HG02610 (cell line): ENCODE measurements at regions not wholly inside any gene's neighbourhood (a gene's known extent, or its start where the extent isn't known, plus 50 kb on each side); places are given as distances from the start of the nearest gene placed in this dataset.
A peak's percentile ranks its signal among the peaks of the same experiment; 100 is the strongest.
"Not testable (repeated sequence)": the region's sequence is repeated elsewhere in the genome, so short reads cannot be mapped to it uniquely, and the experiment has no call there.

ENCODE experiments used
- ATAC-seq: cut with Tn5 transposase; IDR thresholded peaks from one replicate; pipeline ENCODE4 v1.9.1; 2021; ENCODE audit warnings: mild to moderate bottlenecking, moderate library complexity; ENCODE audit not compliant: unreplicated experiment

DNA sequence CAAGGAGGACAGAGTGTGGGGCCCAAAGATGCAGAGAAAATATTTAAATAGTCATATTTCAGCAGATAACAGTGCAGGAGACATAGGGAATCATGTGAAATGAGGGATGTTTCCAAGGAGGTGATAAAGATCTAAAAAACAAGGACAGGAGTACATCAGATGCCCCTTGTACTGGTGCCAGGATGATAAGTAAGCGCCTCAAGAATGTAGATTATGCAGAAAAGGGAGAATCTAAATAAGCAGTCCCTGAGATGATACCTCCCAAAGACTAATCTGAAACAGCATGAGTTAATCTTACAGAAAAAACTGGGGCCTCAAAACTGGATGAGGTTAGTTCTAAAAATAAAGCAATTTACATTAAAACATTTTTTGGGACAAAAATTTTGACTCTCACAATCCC is 136.1 kb upstream of the WDFY3 start:
- no peak for ATAC-seq

DNA sequence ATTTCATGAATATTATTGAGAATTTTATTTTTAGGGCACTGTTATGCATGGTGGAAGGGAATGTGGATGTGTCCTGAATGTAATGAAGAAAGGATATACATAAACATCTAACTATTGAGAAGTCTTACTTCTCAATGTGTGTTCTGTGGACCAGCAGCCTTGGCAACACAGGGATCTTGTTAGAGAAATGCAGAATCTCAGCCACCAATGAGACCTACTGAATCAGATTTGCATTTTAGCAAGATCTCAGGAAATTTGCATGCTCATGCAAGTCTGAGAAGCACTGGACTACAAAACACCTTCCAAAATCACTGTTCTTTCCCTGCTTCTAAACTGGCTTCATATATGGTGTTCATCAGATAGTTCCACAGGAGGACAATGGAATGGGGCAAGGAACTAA is 139.7 kb upstream of the WDFY3 start:
- no peak for ATAC-seq

DNA sequence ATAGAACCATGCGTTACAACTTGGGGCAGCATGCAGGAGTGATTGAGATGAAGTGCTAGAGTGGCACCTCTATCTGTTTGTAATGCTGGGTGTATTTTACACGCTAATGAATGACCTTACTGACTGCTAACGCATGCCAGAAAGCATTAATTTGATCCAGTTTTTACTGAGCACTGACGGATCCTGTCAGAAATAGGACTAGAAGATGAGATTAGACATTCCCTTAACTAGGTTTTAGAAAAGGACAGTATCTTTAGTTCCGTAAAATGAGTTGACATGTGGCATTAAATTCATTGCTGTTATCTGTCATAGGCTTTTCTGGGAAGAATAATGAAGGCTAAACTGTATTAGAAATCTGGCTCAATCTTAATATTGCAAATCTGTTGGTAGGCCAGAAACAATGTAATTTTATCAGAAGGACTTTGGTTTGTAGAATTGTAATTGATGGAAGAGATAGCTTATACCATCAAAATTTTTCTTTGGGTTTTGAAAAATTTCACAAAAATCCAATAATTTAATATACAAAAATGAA is 140.4 kb upstream of the WDFY3 start:
- no peak for ATAC-seq

DNA sequence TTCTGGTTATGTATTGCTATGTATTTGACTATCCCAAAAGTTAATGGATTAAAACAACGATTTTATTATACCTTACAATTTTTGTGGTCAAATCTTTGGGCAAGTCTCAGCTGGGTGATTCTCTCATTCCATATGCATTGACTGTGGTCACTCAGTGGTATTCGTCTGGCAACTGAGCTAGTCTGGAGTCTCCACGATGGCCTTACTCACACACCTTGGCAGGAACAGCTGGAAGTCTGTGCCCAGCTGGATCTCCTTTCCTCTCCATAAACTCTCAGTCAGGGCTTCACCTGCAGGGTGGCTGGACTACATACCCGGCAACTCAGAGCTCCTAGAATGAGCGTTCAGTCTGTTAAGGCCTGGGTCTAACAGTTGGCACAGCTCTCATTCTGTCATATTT is 141.1 kb upstream of the WDFY3 start:
- no peak for ATAC-seq

DNA sequence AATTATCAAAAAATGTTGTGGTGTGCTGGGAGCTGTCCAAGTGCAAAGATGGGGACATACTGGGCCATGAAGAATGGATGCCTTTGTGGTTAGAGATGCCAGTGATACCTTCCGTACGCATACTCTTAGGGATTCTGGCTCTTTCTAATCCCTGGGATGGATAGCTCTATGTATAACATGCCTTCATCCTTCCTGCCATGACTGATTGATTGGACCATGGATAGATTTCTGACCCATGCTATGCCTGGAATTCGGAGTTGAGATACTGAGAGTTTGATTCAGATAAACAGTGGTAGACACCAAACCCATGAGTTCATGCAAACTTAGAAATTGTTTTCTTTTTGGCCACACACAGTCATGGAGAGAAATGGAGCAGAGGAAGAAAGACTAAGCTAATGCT is 147.2 kb upstream of the WDFY3 start:
- no peak for ATAC-seq

DNA sequence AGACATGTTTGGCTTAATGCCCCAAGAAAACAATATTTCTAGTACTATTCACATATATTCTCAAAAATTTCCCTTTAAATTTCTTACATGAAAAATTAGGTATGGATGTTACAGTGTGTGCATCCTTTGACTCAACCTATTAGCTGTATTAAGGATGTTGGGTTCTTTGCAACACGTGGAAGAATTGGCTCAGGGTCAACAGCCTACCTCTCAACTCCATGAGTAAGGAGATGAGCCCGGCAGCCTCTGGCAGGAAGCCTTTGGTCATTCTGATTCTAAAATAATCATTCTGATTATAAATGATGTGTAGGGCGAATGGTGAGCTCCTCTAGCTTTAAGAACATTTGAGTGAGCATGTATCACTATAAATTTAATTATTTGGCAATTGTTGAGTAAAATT is 148.0 kb upstream of the WDFY3 start:
- no peak for ATAC-seq

DNA sequence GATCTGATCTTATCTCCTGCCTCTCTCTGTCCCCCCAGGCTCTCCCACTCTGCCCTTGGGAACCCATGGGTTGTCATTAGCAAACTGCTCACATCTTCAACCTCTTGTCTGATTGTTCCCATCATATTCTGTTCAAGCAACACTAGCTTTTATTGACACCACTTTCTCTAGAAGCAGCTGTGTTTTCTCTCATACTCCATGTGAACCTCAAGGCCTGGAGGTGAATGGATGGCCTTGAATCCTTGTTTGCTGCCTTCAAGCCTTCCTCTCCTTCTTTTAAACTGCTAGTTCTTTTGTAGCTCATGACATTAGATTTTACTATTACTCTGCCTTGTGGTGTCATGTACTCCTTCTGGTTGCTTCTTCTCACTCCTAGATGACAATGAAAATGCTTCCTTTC is 149.5 kb upstream of the WDFY3 start:
- no peak for ATAC-seq

DNA sequence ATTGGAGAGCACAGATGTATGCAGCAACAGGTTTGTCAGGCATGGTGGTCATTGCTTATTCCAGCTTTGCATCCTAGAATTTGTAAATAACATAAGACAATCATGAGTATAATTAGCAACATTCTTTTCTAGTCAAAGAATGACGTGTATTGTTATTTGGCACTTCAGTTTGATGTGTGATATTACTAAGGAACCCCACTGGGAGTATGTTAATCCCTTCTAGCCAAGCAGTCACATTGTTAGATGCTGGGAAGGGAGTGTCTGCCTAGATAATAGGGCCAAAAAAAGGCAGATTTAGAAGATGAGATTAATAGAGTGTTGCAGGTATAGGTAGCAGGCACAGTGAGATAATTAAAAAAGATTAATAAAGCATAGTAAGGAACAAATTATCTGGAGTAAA is 159.2 kb upstream of the WDFY3 start:
- ATAC-seq: no peak

DNA sequence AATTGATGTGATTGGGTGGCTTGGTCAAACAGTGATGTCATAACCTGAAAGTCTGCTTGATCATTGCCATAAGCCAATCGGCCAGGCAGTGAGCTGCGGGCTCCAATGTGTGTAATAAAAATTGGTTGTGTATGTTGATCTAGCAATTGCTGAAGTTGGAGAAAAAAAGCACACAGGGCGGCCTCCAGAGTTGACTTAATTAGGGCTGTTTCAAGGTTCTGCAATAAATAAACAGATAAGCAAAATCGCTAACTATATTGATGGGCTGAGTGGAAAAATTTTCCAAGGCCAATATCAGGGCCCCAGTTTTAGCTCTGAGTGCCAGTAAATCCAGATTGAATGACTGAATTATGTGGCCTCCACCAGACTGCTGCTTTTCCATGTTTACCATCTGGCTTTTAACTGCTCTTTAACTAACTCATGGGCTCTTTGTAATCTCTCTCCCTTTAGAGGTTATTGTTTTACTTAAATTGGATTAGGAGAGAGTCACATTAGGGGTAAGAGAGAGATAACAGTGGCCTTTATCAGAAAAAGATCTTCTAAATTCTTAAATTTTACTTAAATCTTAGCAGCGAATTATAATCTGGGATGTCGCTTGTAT is 160.6 kb upstream of the WDFY3 start:
- ATAC-seq: no peak

DNA sequence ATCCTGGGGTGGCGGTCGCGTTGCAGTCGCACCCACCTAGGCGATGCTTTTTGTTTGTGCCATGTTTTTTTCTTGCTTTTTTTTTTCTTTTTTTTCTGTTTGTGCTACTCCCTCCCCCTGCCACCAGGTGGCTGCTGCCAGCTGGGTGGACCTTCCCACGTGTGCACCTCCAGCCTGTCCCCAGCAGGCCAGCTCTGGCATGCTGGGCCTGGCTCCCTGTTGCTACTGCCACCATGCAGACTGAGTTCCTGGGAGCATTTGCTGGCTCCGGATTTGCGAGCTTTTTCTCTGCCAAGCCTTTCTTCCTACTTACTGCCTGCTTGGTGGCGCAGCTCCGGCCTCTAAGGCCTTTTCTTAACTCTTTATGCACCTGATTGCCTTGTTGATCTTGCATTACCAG is 161.2 kb upstream of the WDFY3 start:
- ATAC-seq: peak; percentile 94

DNA sequence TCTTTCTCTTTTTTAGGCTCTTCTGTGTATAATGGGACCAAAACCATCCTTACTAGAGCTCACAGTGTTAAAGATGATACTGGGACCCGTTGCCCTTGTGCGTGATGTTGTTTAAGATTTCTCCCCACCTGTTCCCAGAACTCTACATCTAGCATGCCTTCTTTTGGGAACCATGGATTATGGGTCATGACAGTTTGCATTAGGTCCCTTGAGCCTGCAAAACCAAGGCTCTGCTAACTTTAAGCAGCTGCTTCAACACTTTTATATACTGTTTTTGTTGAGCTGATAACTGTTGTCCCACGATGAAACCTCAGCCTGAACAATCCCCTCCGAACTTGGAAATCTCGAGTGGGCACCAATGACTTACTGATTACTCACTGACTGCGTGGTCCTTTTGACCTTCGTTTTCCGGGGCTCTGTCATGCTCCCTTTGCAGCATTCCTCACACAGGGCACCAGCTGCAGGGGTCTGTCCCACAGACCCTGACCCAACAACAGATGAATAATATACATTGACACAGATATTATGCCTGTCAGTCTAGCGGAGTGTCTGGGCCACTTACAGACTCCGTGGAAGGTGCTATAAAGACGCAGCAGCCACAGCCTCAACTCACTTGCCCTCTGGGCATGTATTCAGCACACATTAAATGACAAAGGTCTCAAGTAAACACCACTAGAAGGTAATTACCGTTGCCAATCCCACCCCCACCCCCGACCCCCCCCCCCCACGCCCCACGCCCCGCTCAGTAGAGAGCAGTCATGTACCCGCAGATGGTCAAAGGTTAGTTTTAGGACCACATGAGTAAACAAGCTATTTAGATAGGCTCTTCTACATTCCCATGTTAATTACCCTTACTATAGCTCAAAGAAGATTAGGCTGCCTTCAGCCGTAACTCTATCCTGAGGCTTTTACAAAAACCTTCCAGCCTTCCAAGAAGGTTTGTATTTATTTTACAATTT is 162.0 kb upstream of the WDFY3 start:
- no peak for ATAC-seq

DNA sequence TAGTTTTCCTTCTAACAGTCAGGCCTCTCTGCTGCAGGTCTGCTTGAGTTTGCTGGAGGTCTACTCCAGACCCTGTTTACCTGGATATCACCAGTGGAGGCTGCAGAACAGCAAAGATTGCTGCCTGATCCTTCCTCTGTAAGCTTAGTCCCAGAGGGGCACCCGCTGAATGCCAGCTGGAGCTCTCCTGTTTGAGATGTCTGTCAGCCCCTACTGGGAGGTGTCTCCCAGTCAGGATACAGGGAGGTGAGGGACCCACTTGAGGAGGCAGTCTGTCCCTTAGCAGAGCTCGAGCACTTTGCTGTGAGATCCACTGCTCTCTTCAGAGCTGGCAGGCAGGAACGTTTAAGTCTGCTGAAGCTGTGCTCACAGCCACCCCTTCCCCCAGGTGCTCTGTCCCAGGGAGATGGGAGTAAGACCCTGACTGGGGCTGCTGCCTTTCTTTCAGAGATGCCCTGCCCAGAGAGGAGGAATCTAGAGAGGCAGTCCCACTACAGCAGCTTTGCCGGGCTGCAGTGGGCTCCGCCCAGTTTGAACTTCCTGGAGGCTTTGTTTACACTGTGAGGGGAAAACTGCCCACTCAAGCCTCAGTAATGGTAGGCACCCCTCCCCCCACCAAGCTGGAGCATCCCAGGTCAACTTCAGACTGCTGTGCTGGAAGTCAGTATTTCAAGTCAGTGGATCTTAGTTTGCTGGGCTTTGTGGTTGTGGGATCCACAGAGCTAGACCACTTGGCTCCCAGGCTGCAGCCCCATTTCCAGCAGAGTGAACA is 163.1 kb upstream of the WDFY3 start:
- not testable (repeated sequence) for ATAC-seq

DNA sequence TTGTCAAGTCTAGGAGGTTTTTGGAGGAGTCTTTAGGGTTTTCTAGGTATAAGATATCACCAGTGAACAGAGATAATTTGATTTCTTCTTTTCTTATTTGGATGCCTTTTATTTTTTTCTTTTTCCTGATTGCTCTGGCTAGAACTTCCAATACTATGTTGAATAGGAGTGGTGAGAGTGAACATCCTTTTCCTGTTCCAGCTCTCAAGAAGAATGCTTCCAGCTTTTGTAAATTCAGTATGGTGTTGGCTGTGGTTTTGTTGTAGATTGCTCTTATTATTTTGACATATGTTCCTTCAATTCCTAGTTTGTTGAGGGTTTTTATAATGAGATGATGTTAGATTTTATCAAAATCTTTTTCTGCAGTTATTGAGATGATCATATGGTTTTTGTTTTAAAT is 165.6 kb upstream of the WDFY3 start:
- ATAC-seq: no peak

DNA sequence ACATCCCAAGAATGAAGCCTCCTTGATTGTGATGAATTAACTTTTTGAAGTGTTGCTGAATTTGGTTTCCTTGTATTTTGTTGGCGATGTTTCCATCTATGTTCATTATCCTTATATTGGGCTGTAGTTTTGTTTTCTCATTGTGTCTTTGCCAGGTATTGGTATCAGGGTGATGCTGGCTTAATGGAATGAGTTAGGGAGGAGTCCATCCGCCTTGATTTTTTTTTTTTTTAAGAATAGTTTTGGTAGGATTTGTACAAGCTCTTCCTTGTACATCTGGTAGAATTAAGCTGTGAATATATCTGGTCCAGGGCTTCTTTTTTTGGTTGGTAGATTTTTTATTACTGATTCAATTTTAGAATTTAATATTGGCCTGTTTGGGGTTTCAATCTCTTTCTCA is 166.1 kb upstream of the WDFY3 start:
- ATAC-seq: no peak

DNA sequence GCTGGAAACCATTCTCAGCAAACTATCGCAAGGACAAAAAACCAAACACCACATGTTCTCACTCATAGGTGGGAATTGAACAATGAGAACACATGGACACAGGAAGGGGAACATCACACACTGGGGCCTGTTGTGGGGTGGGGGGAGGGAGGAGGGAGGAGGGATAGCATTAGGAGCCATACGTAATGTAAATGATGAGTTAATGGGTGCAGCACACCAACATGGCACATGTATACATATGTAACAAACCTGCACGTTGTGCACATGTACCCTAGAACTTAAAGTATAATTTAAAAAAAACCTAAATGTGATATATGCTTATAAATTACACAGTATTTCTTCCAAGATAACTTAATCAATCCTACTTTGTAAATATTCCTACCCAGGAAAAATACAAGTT is 173.3 kb upstream of the WDFY3 start:
- ATAC-seq: not testable (repeated sequence)

DNA sequence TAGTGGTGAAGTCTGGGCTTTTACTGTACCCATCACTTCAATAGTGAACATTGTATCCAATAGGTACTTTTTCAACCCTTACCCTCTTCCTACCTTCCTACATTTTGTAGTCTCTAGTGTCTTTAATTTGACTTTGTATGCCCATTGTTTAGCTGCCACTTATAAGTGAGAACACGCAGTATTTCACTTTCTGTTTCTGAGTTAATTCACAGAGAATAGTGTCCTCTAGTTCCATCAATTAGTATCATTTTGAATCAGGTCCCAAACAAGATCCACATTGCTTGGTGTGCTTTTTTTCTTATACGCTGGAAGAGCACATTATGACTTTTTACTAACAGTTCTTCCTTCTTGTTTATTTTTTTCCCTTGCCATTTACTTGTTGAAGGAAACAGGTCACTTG is 176.0 kb upstream of the WDFY3 start:
- no peak for ATAC-seq

DNA sequence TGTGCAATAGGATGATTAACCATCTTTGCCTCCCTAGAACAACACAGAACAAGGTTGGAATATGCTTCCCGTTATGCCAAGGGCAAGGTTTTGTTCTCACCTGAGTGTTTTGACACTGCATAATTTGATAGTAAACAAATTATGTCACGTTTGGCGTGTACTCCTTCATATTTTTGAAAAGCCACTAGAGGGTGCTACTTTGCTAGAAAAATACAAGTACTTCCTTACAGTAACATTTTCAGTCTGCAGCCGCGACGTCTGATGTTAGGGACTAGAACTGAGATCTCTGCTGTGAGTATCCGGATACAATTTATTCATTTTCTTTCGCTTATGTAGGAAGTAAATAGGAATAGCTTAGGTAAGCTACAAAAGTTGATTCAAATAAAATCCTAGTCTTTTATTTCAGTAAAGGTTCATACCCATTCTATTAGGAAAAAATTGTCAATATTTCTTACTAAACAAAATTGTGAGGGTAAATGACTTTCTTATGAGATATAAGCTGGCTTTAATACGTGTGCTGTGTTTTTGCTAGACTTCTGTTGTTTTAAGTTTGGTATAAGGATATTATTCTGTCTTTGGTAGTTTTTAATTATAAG is 181.1 kb upstream of the WDFY3 start:
- ATAC-seq: peak; percentile 91

DNA sequence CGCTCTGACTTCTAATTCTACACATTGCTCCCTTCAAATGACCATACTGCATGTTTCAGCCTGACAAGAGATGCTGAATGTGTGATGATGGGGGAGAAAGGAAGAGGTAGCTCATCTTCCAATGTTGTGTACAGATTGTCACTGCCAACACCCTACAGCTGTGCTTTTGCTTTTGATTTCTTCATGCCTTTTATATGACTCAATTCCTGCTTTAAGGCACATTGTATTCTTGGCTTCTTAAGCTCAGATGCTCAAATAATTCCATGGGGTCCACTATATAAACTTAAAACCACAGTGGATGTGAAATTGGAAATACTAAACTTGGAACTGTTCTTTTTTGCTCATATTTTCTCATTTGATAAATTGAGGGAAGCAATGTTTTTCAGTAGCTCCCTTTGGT is 183.2 kb upstream of the WDFY3 start:
- no peak for ATAC-seq

DNA sequence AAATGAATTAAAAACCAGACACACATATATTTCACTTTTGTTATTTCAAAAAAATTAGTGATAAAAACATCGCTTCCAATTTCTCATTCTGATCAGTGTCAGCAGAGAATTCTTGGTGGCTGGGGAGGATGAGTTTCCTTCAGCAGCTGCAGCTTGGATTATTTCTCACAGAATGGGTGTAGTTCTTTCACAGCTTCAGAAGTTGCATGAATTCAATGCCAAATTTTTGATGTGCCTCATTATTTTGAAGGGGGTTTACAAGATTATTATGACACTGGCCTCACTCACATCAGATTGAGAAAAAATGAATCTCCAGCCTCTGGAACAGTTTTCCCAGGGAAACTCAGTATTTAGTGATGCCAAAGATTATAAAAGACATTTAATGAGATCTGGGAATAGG is 184.9 kb upstream of the WDFY3 start:
- no peak for ATAC-seq

DNA sequence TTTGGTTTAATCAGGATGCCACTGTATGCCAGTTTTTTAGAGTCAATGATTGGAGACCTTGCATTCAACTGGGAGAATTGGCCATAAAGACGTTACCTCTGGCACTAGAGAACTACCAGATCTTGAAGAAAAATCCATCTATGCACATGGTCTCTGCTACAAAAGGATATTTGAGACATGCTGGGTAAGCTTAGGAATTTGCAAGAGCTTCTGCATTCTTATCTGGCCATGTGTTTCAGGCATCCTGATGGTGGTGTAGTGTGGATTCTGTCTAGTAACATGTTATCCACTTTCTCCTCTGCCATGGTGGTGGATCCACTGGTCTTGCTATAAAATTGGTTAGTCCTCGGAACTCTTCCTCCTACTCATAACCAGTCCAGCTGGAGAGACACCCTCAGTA is 185.3 kb upstream of the WDFY3 start:
- no peak for ATAC-seq

DNA sequence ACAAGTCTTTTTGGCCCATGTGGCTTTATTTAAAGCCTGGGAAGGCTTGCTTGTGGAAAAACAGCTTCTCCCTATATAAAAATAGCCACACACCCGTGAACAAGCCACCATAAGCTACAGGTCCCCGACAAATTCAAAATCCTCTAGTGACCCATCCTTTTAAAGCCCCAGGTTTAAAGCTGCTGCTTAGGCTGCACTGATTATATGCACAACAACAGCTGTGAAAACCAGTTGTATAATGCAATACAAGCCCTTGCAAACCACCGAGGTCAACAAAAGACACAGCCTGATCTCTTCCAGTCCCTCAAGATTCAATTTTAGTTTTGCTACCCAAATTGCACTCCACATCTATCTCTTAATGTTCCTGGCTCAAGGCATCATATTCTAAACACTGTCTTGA is 186.0 kb upstream of the WDFY3 start:
- no peak for ATAC-seq
